ENCODE measurements at regions not wholly inside any gene's neighbourhood (a gene's known extent, or its start where the extent isn't known, plus 50 kb on each side); places are given as distances from the start of the nearest gene placed in this dataset.
"Not testable (repeated sequence)": the region's sequence is repeated elsewhere in the genome, so short reads cannot be mapped to it uniquely, and the experiment has no call there.

DNA sequence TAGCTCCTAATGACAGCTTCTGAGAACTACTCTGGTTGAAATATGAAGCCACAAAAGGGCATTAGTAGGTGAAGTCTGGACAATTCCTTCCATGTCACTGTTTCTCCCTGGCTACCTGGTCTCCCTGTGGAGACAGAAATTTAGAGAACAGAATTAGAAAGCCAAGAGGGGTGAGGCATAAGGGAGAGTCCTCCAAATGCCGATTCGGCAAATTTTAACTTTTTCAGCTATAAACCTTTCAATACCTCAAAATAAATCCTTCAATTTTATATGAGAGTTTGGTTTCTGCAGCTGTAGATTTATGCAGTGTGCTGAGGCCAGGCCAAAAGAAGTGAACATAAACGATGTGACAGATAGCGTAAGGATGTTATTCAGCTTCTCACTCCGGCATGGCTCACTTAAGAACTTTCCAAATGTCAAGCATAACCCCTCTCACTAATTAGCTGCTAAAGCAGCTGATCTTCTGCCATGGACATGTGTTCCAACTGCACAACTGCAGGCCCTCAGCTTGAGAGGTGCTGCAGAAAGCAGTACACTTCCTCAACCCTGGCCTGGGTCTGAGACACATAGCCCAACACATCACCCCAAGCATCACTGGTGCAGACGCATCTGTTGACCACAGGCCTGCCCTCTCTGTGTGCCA is 247.9 kb upstream of the SOX9 start:
- TF ChIP-seq, protein P1, sequence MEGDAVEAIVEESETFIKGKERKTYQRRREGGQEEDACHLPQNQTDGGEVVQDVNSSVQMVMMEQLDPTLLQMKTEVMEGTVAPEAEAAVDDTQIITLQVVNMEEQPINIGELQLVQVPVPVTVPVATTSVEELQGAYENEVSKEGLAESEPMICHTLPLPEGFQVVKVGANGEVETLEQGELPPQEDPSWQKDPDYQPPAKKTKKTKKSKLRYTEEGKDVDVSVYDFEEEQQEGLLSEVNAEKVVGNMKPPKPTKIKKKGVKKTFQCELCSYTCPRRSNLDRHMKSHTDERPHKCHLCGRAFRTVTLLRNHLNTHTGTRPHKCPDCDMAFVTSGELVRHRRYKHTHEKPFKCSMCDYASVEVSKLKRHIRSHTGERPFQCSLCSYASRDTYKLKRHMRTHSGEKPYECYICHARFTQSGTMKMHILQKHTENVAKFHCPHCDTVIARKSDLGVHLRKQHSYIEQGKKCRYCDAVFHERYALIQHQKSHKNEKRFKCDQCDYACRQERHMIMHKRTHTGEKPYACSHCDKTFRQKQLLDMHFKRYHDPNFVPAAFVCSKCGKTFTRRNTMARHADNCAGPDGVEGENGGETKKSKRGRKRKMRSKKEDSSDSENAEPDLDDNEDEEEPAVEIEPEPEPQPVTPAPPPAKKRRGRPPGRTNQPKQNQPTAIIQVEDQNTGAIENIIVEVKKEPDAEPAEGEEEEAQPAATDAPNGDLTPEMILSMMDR (conservative IDR thresholded peaks at IDR 0.05; ENCODE audit: low read depth, low read length): no peak
- H3K4me3 ChIP-seq (ENCODE audit: low read depth, low read length): no peak overlapping the region
- no peak for DNase-seq (ENCODE audit: low read depth)

DNA sequence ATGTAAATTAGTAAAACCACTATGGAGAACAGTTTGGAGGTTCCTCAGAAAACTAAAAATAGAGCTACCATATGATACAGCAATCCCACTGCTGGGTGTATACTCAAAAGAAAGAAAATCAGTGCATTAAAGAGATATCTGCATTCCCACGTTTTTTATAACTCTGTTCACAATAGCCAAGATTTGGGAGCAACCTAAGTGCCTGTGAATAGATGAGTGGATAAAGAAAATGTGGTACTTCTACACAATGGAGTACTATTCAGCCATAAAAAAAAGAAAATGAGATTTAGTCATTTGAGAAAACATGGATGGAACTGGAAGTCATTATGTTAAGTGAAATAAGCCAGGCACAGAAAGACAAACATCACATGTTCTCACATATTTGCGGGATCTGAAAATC is 246.0 kb upstream of the SOX9 start:
- H3K4me3 ChIP-seq (ENCODE audit: low read depth, low read length); DNase-seq (ENCODE audit: low read depth): not testable (repeated sequence)

DNA sequence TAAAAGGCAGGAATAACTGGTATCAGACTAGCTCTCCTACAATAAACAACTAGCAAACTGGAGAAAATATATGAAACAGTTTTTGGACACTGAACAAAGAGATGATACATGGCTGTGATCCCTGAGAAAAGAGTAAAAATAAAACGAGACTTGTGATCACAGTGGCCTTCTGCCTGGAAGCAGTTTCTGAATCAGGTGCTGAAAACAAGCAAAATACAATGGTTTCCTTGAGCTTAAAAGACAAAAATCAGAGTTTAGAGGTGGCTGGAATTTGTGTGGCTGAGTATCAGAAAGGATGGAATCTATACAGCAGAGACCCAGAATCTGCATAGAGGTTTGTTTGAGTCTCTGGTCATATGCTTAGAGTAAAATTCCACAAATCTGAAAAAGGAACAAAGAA is 242.5 kb upstream of the SOX9 start:
- no peak for DNase-seq (ENCODE audit: low read depth)
- TF ChIP-seq, protein P1 (conservative IDR thresholded peaks at IDR 0.05; ENCODE audit: low read depth, low read length): no peak

DNA sequence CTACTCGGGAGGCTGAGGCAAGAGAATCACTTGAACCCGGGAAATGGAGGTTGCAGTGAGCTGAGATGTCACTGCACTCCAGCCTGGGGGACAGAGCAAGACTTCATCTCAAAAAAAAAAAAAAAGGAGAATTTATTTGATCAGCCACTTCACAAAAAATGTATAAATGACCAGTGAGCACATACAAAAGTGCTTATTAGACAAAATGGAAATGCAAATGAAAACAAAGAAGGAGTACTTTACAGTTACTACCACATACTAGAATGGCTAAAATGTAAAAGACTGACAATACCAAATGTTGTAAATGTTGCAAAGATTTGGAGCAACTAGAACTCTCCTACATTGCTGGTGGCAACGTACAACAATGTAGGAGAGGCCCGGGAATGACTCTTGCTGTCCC is 241.8 kb upstream of the SOX9 start:
- no peak overlapping the region for H3K4me3 ChIP-seq (ENCODE audit: low read depth, low read length)
- no peak for DNase-seq (ENCODE audit: low read depth)
- TF ChIP-seq, protein P1 (conservative IDR thresholded peaks at IDR 0.05; ENCODE audit: low read depth, low read length): no peak

More for the DNA sequence above, 242.5 kb upstream of the SOX9 start:
- H3K4me3 ChIP-seq (ENCODE audit: low read depth, low read length): no peak overlapping the region

DNA sequence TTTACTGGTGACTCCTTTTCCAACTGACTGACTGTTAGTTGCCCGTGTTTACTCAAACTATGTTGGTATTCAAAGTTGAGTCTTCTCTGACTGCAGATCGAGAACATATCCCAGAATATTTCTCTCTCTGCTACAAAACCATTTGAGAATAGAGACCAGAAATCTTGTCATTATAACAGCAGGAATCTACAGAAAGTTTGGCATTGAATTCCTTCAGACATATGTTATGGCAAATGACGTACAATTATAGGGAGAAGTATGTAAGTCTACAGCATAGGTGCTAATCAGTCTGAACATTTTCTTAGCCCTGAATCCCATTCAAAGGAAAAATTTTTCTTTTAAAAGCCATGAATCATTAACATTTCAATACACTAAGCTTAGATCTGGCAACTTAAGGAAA is 239.8 kb upstream of the SOX9 start:
- TF ChIP-seq, protein P1 (conservative IDR thresholded peaks at IDR 0.05; ENCODE audit: low read depth, low read length): no peak
- H3K4me3 ChIP-seq (ENCODE audit: low read depth, low read length): no peak overlapping the region
- DNase-seq (ENCODE audit: low read depth): no peak

DNA sequence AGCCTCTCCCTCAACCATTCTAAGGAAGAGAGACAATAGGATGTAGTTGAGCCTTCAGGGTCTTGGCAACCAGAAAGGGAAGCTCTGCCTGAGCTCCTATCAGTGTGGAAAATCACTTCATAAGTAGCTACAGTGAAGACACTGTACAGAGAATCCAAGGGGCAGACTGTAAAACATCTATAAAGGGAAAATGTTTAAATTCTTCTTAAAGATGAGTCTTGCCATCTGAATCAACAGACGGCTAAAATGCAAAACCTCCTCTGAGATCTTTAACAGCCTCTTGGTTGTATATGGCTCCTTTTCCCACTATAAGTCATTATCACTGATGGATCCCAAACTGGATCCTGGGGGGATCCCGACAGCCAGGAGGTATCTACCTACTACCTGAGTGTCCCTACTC is 239.2 kb upstream of the SOX9 start:
- no peak overlapping the region for H3K4me3 ChIP-seq (ENCODE audit: low read depth, low read length)
- DNase-seq (ENCODE audit: low read depth): no peak
- TF ChIP-seq, protein P1 (conservative IDR thresholded peaks at IDR 0.05; ENCODE audit: low read depth, low read length): no peak

DNA sequence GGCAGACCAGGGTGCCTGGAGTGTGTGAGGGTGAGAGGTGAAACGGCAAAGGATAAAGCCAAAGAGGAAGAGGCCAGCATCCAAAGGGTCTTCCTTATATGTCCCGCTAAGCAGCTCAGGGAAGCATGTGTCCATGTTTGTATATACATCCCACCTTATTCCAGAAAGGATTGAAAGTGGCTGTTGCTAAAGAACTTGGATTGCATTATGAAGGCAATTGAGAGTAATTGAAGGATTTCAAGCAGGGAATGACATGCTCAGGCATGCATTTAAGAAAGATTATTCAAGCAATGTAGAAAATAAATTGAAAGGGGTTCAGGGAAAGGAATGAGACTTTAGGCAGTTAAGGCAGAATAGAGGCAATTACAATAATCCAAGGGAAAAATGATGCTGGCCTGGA is 237.6 kb upstream of the SOX9 start:
- TF ChIP-seq, protein P1 (conservative IDR thresholded peaks at IDR 0.05; ENCODE audit: low read depth, low read length): no peak
- no peak for DNase-seq (ENCODE audit: low read depth)
- no peak overlapping the region for H3K4me3 ChIP-seq (ENCODE audit: low read depth, low read length)
